ENCODE measurements at regions not wholly inside any gene's neighbourhood (a gene's known extent, or its start where the extent isn't known, plus 50 kb on each side); places are given as distances from the start of the nearest gene placed in this dataset.

DNA sequence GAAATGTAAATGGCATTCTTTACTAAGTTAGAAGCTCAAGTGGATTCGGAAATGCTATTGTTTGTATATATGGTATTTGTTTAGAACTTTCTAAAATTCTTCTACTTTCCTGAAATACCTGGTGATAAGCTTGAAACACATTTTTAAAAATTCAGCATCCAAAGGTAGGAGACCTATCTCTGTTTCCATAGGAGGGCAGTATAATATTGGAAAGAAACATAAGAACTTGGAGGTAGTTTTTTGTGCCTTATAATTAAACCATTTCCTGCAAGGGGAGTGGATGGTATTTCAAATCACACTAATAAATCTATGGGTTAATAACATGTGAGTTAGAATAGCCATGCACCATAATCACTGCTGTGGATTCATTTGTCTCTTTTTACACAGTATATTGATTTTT is 217.4 kb upstream of the AADAT start:
- H3K27me3 ChIP-seq (ENCODE audit: control insufficient read depth in 5 of 5, insufficient read depth in 4 of 5, low read length in 5 of 5), result peaks cover 0 to 6% (median 0%) of the 10 kb centered on the region in 5 donors
- no peaks in the 10 kb centered on the region for H3K4me1 ChIP-seq (ENCODE audit: control insufficient read depth in 5 of 5, insufficient read depth in 5 of 5, low read length in 5 of 5)
- H3K9me3 ChIP-seq (ENCODE audit: control insufficient read depth in 5 of 5, low read length in 5 of 5), result peaks cover 0 to 3% (median 0%) of the 10 kb centered on the region in 5 donors
- no peak overlapping the region for H3K4me3 ChIP-seq (ENCODE audit: low read depth in 1 of 5, low read length in 5 of 5)
- no peaks in the 10 kb centered on the region for H3K36me3 ChIP-seq (ENCODE audit: control insufficient read depth in 5 of 5, insufficient read depth in 5 of 5, low read length in 5 of 5)
- H3K27ac ChIP-seq (ENCODE audit: low read depth, low read length), result no peak overlapping the region
- H3K9ac ChIP-seq (ENCODE audit: low read length in 5 of 5), result no peak overlapping the region

DNA sequence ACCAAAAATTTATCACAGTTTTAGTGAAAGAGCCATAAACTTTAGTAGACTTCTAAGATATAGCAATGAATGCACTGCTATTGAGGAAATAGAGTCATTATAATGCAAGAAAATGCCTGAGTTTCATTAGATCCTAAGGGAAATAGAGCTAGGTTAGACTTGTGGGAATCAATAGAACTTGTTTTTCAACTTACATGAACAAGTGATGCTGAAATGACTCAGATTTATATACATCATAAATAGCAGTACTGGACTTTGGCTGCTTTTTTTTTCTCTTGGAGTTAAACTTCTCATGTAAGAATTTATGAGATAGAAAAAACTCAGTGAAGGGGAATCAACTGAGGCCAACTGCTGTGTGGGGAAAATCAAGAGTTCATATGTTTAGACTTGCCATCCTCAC is 216.5 kb upstream of the AADAT start:
- no peak overlapping the region for H3K9ac ChIP-seq (ENCODE audit: low read length in 5 of 5)
- H3K36me3 ChIP-seq (ENCODE audit: control insufficient read depth in 5 of 5, insufficient read depth in 5 of 5, low read length in 5 of 5), result no peaks in the 10 kb centered on the region
- H3K4me3 ChIP-seq (ENCODE audit: low read depth in 1 of 5, low read length in 5 of 5), result no peak overlapping the region
- no peaks in the 10 kb centered on the region for H3K4me1 ChIP-seq (ENCODE audit: control insufficient read depth in 5 of 5, insufficient read depth in 5 of 5, low read length in 5 of 5)
- peaks cover 0 to 3% (median 0%) of the 10 kb centered on the region in 5 donors for H3K9me3 ChIP-seq (ENCODE audit: control insufficient read depth in 5 of 5, low read length in 5 of 5)
- peaks cover 0 to 6% (median 0%) of the 10 kb centered on the region in 5 donors for H3K27me3 ChIP-seq (ENCODE audit: control insufficient read depth in 5 of 5, insufficient read depth in 4 of 5, low read length in 5 of 5)
- no peak overlapping the region for H3K27ac ChIP-seq (ENCODE audit: low read depth, low read length)

DNA sequence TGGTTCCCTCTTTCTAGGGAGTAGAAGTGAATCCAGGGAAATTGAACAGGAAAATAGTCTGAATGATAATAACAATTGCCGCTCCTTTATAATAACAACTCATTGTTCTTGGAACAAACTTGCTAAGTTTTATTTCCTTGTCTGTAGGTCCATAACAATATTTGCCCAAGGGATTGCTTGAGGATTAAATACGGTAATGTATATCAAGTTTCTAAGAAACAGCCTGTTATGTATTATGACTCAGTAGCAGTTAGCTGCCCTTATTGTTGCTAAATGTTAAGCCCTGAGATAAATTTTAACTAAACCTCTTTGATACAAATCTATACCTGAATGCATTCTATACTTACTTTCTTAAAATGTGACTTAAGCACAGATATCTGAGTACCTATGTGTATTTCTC is 215.9 kb upstream of the AADAT start:
- Histone ChIP-seq H3K27me3 (ENCODE audit: control insufficient read depth in 5 of 5, insufficient read depth in 4 of 5, low read length in 5 of 5) (peaks cover 0 to 6% (median 0%) of the 10 kb centered on the region in 5 donors), H3K27ac (ENCODE audit: low read depth, low read length) (no peak overlapping the region), H3K9me3 (ENCODE audit: control insufficient read depth in 5 of 5, low read length in 5 of 5) (peaks cover 0 to 3% (median 0%) of the 10 kb centered on the region in 5 donors), H3K4me1 (ENCODE audit: control insufficient read depth in 5 of 5, insufficient read depth in 5 of 5, low read length in 5 of 5) (no peaks in the 10 kb centered on the region), H3K36me3 (ENCODE audit: control insufficient read depth in 5 of 5, insufficient read depth in 5 of 5, low read length in 5 of 5) (no peaks in the 10 kb centered on the region), H3K9ac (ENCODE audit: low read length in 5 of 5) (no peak overlapping the region), H3K4me3 (ENCODE audit: low read depth in 1 of 5, low read length in 5 of 5) (no peak overlapping the region)

DNA sequence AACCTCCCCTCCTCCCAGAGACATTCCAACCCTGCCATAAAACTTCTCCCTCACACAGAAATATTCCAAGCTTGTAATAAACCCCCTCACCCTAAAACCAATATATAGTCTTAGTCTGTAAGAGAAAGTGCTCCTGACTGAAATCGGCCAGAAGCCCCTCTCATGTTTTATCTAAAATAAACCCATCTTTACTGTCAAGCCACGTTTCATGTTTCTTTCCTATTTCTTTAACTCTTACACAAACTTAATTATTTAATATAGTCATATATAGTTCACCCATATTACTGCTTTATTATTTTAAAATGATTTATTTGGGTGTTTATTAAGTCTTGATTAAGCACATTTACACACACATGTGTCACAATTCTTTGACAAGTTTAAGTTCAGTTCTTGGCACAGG is 191.3 kb upstream of the AADAT start:
- Histone ChIP-seq H3K9ac (ENCODE audit: low read length in 5 of 5) (no peak overlapping the region), H3K4me3 (ENCODE audit: low read depth in 1 of 5, low read length in 5 of 5) (no peak overlapping the region), H3K4me1 (ENCODE audit: control insufficient read depth in 5 of 5, insufficient read depth in 5 of 5, low read length in 5 of 5) (no peaks in the 10 kb centered on the region), H3K27me3 (ENCODE audit: control insufficient read depth in 5 of 5, insufficient read depth in 4 of 5, low read length in 5 of 5) (no peaks in the 10 kb centered on the region), H3K27ac (ENCODE audit: low read depth, low read length) (no peak overlapping the region), H3K9me3 (ENCODE audit: control insufficient read depth in 5 of 5, low read length in 5 of 5) (peaks cover 0 to 2% (median 0%) of the 10 kb centered on the region in 5 donors), H3K36me3 (ENCODE audit: control insufficient read depth in 5 of 5, insufficient read depth in 5 of 5, low read length in 5 of 5) (peaks cover 0 to 2% (median 0%) of the 10 kb centered on the region in 5 donors)

DNA sequence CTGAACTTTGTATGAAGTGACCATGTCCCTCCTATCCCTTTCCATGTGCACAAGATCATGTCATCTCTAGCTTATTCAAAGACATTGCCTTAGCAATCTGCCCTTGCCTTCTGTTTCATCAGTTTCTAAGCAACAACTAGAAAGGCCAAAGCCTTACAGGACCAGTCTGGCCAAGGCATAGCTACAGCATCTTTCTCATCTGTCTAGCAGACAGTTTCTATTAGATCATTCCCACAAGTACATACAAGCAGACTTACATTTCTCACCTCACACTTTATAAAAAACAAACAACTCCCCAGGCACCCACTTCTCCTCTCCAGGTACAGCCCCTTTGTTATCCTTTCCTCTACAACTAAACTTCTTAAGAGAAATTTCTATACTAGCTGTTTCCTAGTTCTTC is 188.7 kb upstream of the AADAT start:
- Histone ChIP-seq H3K36me3 (ENCODE audit: control insufficient read depth in 5 of 5, insufficient read depth in 5 of 5, low read length in 5 of 5) (peaks cover 0 to 2% (median 0%) of the 10 kb centered on the region in 5 donors), H3K9me3 (ENCODE audit: control insufficient read depth in 5 of 5, low read length in 5 of 5) (peaks cover 0 to 2% (median 0%) of the 10 kb centered on the region in 5 donors)

DNA sequence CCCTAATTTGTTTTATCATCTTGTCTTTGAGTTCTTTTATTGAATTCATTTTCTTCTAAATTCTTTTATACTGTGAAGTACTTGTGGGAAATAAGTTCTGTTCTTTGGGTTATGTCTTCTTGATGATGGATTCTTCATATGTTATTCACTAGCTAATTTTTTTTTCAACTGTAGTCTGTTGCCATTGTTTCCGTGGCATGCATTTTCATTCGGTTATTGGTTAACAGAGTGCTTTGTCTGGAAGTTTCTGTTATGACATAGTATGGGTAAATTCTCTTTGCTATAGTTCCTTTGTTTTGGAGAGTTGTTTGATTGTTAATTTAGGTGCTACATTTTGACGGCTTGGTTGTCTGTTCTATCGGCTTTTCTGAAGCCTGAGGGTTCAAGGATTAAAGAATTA is 184.9 kb upstream of the AADAT start:
- no peak overlapping the region for H3K27ac ChIP-seq (ENCODE audit: low read depth, low read length)
- H3K4me3 ChIP-seq (ENCODE audit: low read depth in 1 of 5, low read length in 5 of 5), result no peak overlapping the region
- H3K27me3 ChIP-seq (ENCODE audit: control insufficient read depth in 5 of 5, insufficient read depth in 4 of 5, low read length in 5 of 5), result no peaks in the 10 kb centered on the region
- peaks cover 0 to 2% (median 0%) of the 10 kb centered on the region in 5 donors for H3K36me3 ChIP-seq (ENCODE audit: control insufficient read depth in 5 of 5, insufficient read depth in 5 of 5, low read length in 5 of 5)
- H3K4me1 ChIP-seq (ENCODE audit: control insufficient read depth in 5 of 5, insufficient read depth in 5 of 5, low read length in 5 of 5), result no peaks in the 10 kb centered on the region
- H3K9me3 ChIP-seq (ENCODE audit: control insufficient read depth in 5 of 5, low read length in 5 of 5), result peaks cover 0 to under 1% (median 0%) of the 10 kb centered on the region in 5 donors
- no peak overlapping the region for H3K9ac ChIP-seq (ENCODE audit: low read length in 5 of 5)

More for the DNA sequence above, 188.7 kb upstream of the AADAT start:
- no peaks in the 10 kb centered on the region for H3K27me3 ChIP-seq (ENCODE audit: control insufficient read depth in 5 of 5, insufficient read depth in 4 of 5, low read length in 5 of 5)
- H3K4me3 ChIP-seq (ENCODE audit: low read depth in 1 of 5, low read length in 5 of 5), result no peak overlapping the region
- no peaks in the 10 kb centered on the region for H3K4me1 ChIP-seq (ENCODE audit: control insufficient read depth in 5 of 5, insufficient read depth in 5 of 5, low read length in 5 of 5)
- no peak overlapping the region for H3K27ac ChIP-seq (ENCODE audit: low read depth, low read length)
- H3K9ac ChIP-seq (ENCODE audit: low read length in 5 of 5), result no peak overlapping the region

DNA sequence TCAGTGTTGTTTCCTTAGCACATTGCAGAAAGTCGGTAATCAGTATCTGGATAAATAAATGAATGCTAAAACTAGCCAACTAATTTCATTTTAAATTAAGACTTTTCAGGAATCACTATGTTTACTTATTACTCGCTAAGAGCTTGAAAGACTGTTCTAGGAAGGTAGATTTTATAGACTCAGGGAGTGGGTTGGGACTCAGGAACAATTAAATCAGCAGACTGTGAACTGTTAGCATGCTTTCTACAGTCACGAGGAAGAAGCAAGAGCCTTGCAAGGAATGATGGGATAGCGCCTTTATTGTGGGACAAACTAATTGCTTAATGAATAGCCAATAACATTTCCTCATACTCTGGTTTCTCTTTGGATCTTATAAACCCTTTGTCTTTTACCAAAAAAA is 183.2 kb upstream of the AADAT start:
- Histone ChIP-seq H3K9me3 (ENCODE audit: control insufficient read depth in 5 of 5, low read length in 5 of 5) (no peaks in the 10 kb centered on the region), H3K27ac (ENCODE audit: low read depth, low read length) (no peak overlapping the region), H3K36me3 (ENCODE audit: control insufficient read depth in 5 of 5, insufficient read depth in 5 of 5, low read length in 5 of 5) (no peaks in the 10 kb centered on the region), H3K27me3 (ENCODE audit: control insufficient read depth in 5 of 5, insufficient read depth in 4 of 5, low read length in 5 of 5) (no peaks in the 10 kb centered on the region), H3K4me1 (ENCODE audit: control insufficient read depth in 5 of 5, insufficient read depth in 5 of 5, low read length in 5 of 5) (no peaks in the 10 kb centered on the region), H3K9ac (ENCODE audit: low read length in 5 of 5) (no peak overlapping the region), H3K4me3 (ENCODE audit: low read depth in 1 of 5, low read length in 5 of 5) (no peak overlapping the region)

DNA sequence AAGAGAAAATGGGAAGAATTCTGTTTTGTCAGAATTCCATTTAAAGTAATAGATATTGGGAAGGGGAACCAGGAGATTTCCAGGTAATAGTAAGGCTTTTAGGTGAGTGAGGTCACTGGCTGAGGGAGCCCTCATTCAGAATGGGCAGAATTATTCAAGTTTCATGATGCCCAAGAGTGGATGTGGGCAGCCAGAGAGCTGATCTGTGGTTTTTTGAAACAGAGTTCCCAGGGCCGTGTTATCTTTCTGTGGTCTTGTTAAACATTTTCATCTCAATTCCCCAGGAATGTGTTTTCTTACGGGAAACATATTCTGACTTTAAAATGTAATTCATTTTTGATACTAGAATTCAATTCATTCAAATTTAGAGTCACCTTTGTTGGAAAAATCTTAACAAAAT is 182.0 kb upstream of the AADAT start:
- H3K27ac ChIP-seq (ENCODE audit: low read depth, low read length), result no peak overlapping the region
- H3K9ac ChIP-seq (ENCODE audit: low read length in 5 of 5), result no peak overlapping the region
- no peaks in the 10 kb centered on the region for H3K36me3 ChIP-seq (ENCODE audit: control insufficient read depth in 5 of 5, insufficient read depth in 5 of 5, low read length in 5 of 5)
- H3K4me3 ChIP-seq (ENCODE audit: low read depth in 1 of 5, low read length in 5 of 5), result no peak overlapping the region
- no peaks in the 10 kb centered on the region for H3K27me3 ChIP-seq (ENCODE audit: control insufficient read depth in 5 of 5, insufficient read depth in 4 of 5, low read length in 5 of 5)
- H3K4me1 ChIP-seq (ENCODE audit: control insufficient read depth in 5 of 5, insufficient read depth in 5 of 5, low read length in 5 of 5), result no peaks in the 10 kb centered on the region
- no peaks in the 10 kb centered on the region for H3K9me3 ChIP-seq (ENCODE audit: control insufficient read depth in 5 of 5, low read length in 5 of 5)

DNA sequence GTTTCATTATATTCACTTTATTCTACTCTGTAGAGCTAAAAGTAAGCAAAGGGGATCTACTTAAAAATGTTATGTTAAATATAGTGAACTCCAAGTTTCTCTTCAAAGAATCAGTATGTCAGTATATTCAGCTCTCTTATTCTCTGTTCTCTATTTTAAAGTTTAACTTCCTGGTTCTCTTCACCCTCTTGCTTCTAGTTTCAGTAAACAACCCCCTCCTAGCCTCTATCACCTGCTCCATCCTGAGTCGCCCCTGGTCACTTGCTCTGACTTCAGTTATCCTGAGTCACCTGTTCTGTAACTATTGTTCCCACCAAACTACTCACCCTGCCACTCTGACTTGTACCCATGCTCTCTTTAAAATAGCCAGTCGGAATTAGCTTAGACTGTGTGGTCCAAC is 180.9 kb upstream of the AADAT start:
- Histone ChIP-seq H3K36me3 (ENCODE audit: control insufficient read depth in 5 of 5, insufficient read depth in 5 of 5, low read length in 5 of 5) (no peaks in the 10 kb centered on the region), H3K4me3 (ENCODE audit: low read depth in 1 of 5, low read length in 5 of 5) (no peak overlapping the region)

DNA sequence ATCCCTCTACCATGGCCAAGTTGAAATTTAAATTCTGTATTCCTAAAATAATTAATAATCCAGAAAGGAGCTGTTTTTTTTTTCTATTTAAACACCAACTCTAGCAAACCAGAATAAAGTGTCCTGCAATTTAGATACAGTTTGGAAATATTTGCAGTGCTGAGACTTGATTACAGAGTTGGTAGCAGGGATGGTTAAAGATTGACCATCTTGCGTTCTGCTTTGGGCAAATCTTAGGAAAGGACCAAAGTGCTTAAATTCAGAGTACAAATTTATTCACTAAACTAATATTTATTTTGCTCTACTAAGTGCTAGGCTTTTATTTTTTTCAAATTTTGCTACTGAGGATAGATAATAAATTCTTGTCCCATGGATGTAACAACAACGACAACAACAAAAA is 180.2 kb upstream of the AADAT start:
- H3K4me3 ChIP-seq (ENCODE audit: low read depth in 1 of 5, low read length in 5 of 5), result no peak overlapping the region
- no peaks in the 10 kb centered on the region for H3K36me3 ChIP-seq (ENCODE audit: control insufficient read depth in 5 of 5, insufficient read depth in 5 of 5, low read length in 5 of 5)
- H3K27ac ChIP-seq (ENCODE audit: low read depth, low read length), result no peak overlapping the region
- H3K27me3 ChIP-seq (ENCODE audit: control insufficient read depth in 5 of 5, insufficient read depth in 4 of 5, low read length in 5 of 5), result no peaks in the 10 kb centered on the region
- no peaks in the 10 kb centered on the region for H3K4me1 ChIP-seq (ENCODE audit: control insufficient read depth in 5 of 5, insufficient read depth in 5 of 5, low read length in 5 of 5)
- H3K9me3 ChIP-seq (ENCODE audit: control insufficient read depth in 5 of 5, low read length in 5 of 5), result no peaks in the 10 kb centered on the region
- no peak overlapping the region for H3K9ac ChIP-seq (ENCODE audit: low read length in 5 of 5)

More for the DNA sequence above, 180.9 kb upstream of the AADAT start:
- H3K9me3 ChIP-seq (ENCODE audit: control insufficient read depth in 5 of 5, low read length in 5 of 5), result no peaks in the 10 kb centered on the region
- H3K4me1 ChIP-seq (ENCODE audit: control insufficient read depth in 5 of 5, insufficient read depth in 5 of 5, low read length in 5 of 5), result no peaks in the 10 kb centered on the region
- no peak overlapping the region for H3K9ac ChIP-seq (ENCODE audit: low read length in 5 of 5)
- H3K27ac ChIP-seq (ENCODE audit: low read depth, low read length), result no peak overlapping the region
- H3K27me3 ChIP-seq (ENCODE audit: control insufficient read depth in 5 of 5, insufficient read depth in 4 of 5, low read length in 5 of 5), result no peaks in the 10 kb centered on the region

DNA sequence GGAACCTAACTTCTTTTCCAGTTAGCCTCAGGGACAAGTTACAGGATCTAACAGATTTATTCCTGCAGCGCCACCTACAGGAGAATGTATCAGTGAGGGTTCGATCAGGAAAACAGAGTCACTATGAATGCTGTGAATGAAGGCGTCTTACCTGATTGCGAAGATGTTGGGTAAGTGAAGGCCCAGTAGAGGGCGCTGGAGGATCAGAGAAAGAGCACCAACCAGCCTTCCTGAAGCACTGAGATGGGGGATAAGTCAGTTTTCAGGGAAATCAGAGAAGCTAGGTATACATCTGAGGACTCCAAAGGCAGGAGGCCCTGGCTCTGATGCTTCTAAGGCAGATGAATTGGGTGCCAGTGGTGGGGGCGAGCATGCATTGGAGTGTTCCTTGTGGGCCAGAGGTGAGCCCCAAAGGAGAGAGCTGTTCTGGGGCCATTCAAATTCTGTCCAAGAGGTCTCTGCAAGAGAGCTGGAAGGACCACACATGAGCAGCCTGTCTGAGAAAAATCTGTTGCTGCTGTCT is 169.9 kb upstream of the AADAT start:
- Histone ChIP-seq H3K27me3 (ENCODE audit: control insufficient read depth in 5 of 5, insufficient read depth in 4 of 5, low read length in 5 of 5) (no peaks in the 10 kb centered on the region), H3K9me3 (ENCODE audit: control insufficient read depth in 5 of 5, low read length in 5 of 5) (no peaks in the 10 kb centered on the region), H3K9ac (ENCODE audit: low read length in 5 of 5) (no peak overlapping the region), H3K27ac (ENCODE audit: low read depth, low read length) (no peak overlapping the region), H3K4me1 (ENCODE audit: control insufficient read depth in 5 of 5, insufficient read depth in 5 of 5, low read length in 5 of 5) (no peaks in the 10 kb centered on the region), H3K36me3 (ENCODE audit: control insufficient read depth in 5 of 5, insufficient read depth in 5 of 5, low read length in 5 of 5) (no peaks in the 10 kb centered on the region), H3K4me3 (ENCODE audit: low read depth in 1 of 5, low read length in 5 of 5) (no peak overlapping the region)
